ENCODE measurements at regions not wholly inside any gene's neighbourhood (a gene's known extent, or its start where the extent isn't known, plus 50 kb on each side); places are given as distances from the start of the nearest gene placed in this dataset.

DNA sequence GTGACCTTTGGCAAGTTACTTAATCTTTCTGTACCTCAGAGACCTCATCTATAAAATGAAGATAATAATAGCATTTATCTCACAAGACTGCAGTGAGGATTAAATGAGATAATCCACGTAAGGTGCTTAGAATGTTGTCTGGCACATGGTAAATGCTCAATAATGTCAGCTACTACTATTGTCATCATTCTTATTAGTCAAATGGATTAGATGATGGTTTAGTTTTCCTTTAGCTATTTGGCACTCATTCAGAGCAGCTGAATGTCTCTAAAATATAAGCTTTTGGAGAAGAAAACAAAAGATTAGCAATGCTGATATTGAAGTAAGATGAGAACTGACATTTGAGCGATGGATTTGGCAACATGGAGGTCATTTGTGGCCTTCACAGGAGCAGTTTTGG lies 125.1 kb downstream of the AQP4 start:
- no peak overlapping the region for H3K9ac ChIP-seq (ENCODE audit: low read depth, low read length)
- no peaks in the 10 kb centered on the region for H3K27me3 ChIP-seq (ENCODE audit: control insufficient read depth, insufficient read depth, low read length)
- no peak overlapping the region for H3K4me3 ChIP-seq (ENCODE audit: low read depth, low read length)
- H3K9me3 ChIP-seq (ENCODE audit: control insufficient read depth, insufficient read depth, low read length), result no peaks in the 10 kb centered on the region
- peaks cover under 1% of the 10 kb centered on the region for H3K4me1 ChIP-seq (ENCODE audit: control insufficient read depth, insufficient read depth, low read length)
- H3K36me3 ChIP-seq (ENCODE audit: control insufficient read depth, insufficient read depth, low read length), result no peaks in the 10 kb centered on the region

DNA sequence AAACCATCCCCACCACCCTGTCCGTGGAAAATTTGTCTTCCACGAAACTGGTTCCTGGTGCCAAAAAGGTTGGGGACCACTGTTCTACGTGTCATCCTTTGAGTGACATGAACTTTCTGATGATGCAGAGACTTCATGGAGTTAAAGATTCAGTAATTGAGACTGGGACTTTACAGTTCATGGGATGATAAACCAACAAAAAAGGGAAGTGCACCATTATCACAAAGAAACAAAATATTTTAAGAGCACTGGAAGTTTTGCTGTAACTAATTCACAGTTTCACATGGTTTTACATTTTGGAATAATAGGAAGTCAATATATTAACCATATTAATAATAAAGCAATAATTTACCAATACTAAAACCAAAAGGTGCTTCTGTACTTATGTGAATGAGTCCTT lies 126.8 kb downstream of the AQP4 start:
- H3K9me3 ChIP-seq (ENCODE audit: control insufficient read depth, insufficient read depth, low read length), result no peaks in the 10 kb centered on the region
- no peaks in the 10 kb centered on the region for H3K27me3 ChIP-seq (ENCODE audit: control insufficient read depth, insufficient read depth, low read length)
- H3K36me3 ChIP-seq (ENCODE audit: control insufficient read depth, insufficient read depth, low read length), result no peaks in the 10 kb centered on the region
- H3K4me1 ChIP-seq (ENCODE audit: control insufficient read depth, insufficient read depth, low read length), result no peaks in the 10 kb centered on the region
- no peak overlapping the region for H3K9ac ChIP-seq (ENCODE audit: low read depth, low read length)
- no peak overlapping the region for H3K4me3 ChIP-seq (ENCODE audit: low read depth, low read length)

- Histone ChIP-seq H3K9me3 (ENCODE audit: control insufficient read depth, insufficient read depth, low read length) (no peaks in the 10 kb centered on the region), H3K9ac (ENCODE audit: low read depth, low read length) (no peak overlapping the region), H3K4me1 (ENCODE audit: control insufficient read depth, insufficient read depth, low read length) (no peaks in the 10 kb centered on the region), H3K4me3 (ENCODE audit: low read depth, low read length) (no peak overlapping the region), H3K36me3 (ENCODE audit: control insufficient read depth, insufficient read depth, low read length) (no peaks in the 10 kb centered on the region), H3K27me3 (ENCODE audit: control insufficient read depth, insufficient read depth, low read length) (no peaks in the 10 kb centered on the region)
Measured at GRCh38 chr18:26736301-26736700, 129.2 kb downstream of the AQP4 start.

DNA sequence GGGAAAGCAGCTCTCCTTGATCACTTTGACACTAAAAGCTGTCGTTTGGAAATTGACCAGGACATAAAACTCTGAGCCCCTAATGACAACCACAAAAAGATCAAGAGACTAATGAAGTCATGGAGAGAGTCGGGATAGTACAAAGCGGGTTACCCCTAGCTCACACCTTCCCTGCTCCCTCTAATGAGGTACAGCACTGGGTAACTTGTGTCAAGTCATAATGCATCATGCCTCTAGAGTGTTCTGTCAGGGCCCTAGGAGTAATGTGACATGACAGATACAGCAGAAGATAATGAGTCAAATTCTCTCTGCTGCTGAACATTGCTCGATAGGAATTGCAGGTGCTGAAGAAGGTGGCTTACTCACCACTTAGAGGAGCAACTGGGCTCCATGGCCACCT lies 130.7 kb downstream of the AQP4 start:
- no peaks in the 10 kb centered on the region for H3K36me3 ChIP-seq (ENCODE audit: control insufficient read depth, insufficient read depth, low read length)
- H3K4me1 ChIP-seq (ENCODE audit: control insufficient read depth, insufficient read depth, low read length), result no peaks in the 10 kb centered on the region
- no peaks in the 10 kb centered on the region for H3K9me3 ChIP-seq (ENCODE audit: control insufficient read depth, insufficient read depth, low read length)
- H3K9ac ChIP-seq (ENCODE audit: low read depth, low read length), result no peak overlapping the region
- no peak overlapping the region for H3K4me3 ChIP-seq (ENCODE audit: low read depth, low read length)
- H3K27me3 ChIP-seq (ENCODE audit: control insufficient read depth, insufficient read depth, low read length), result no peaks in the 10 kb centered on the region

- Histone ChIP-seq H3K9me3 (ENCODE audit: control insufficient read depth, insufficient read depth, low read length) (no peaks in the 10 kb centered on the region), H3K27me3 (ENCODE audit: control insufficient read depth, insufficient read depth, low read length) (no peaks in the 10 kb centered on the region), H3K36me3 (ENCODE audit: control insufficient read depth, insufficient read depth, low read length) (no peaks in the 10 kb centered on the region), H3K4me3 (ENCODE audit: low read depth, low read length) (no peak overlapping the region), H3K4me1 (ENCODE audit: control insufficient read depth, insufficient read depth, low read length) (no peaks in the 10 kb centered on the region), H3K9ac (ENCODE audit: low read depth, low read length) (no peak overlapping the region)
Measured at GRCh38 chr18:26729449-26729848, 136.1 kb downstream of the AQP4 start.

GRCh38 chr18:26729008-26729407 lies 136.5 kb downstream of the AQP4 start:
- no peaks in the 10 kb centered on the region for H3K9me3 ChIP-seq (ENCODE audit: control insufficient read depth, insufficient read depth, low read length)
- H3K27me3 ChIP-seq (ENCODE audit: control insufficient read depth, insufficient read depth, low read length), result no peaks in the 10 kb centered on the region
- H3K36me3 ChIP-seq (ENCODE audit: control insufficient read depth, insufficient read depth, low read length), result no peaks in the 10 kb centered on the region
- no peaks in the 10 kb centered on the region for H3K4me1 ChIP-seq (ENCODE audit: control insufficient read depth, insufficient read depth, low read length)
- H3K4me3 ChIP-seq (ENCODE audit: low read depth, low read length), result no peak overlapping the region
- no peak overlapping the region for H3K9ac ChIP-seq (ENCODE audit: low read depth, low read length)

- Histone ChIP-seq H3K36me3 (ENCODE audit: control insufficient read depth, insufficient read depth, low read length) (no peaks in the 10 kb centered on the region), H3K4me1 (ENCODE audit: control insufficient read depth, insufficient read depth, low read length) (no peaks in the 10 kb centered on the region), H3K27me3 (ENCODE audit: control insufficient read depth, insufficient read depth, low read length) (no peaks in the 10 kb centered on the region), H3K4me3 (ENCODE audit: low read depth, low read length) (no peak overlapping the region), H3K9me3 (ENCODE audit: control insufficient read depth, insufficient read depth, low read length) (no peaks in the 10 kb centered on the region), H3K9ac (ENCODE audit: low read depth, low read length) (no peak overlapping the region)
Measured at GRCh38 chr18:26723981-26724380, 141.5 kb downstream of the AQP4 start.

- H3K9ac ChIP-seq (ENCODE audit: low read depth, low read length), result no peak overlapping the region
- no peaks in the 10 kb centered on the region for H3K36me3 ChIP-seq (ENCODE audit: control insufficient read depth, insufficient read depth, low read length)
- no peaks in the 10 kb centered on the region for H3K27me3 ChIP-seq (ENCODE audit: control insufficient read depth, insufficient read depth, low read length)
- H3K4me3 ChIP-seq (ENCODE audit: low read depth, low read length), result no peak overlapping the region
- H3K9me3 ChIP-seq (ENCODE audit: control insufficient read depth, insufficient read depth, low read length), result no peaks in the 10 kb centered on the region
- no peaks in the 10 kb centered on the region for H3K4me1 ChIP-seq (ENCODE audit: control insufficient read depth, insufficient read depth, low read length)
Measured at GRCh38 chr18:26722565-26722931, 143.0 kb downstream of the AQP4 start.

DNA sequence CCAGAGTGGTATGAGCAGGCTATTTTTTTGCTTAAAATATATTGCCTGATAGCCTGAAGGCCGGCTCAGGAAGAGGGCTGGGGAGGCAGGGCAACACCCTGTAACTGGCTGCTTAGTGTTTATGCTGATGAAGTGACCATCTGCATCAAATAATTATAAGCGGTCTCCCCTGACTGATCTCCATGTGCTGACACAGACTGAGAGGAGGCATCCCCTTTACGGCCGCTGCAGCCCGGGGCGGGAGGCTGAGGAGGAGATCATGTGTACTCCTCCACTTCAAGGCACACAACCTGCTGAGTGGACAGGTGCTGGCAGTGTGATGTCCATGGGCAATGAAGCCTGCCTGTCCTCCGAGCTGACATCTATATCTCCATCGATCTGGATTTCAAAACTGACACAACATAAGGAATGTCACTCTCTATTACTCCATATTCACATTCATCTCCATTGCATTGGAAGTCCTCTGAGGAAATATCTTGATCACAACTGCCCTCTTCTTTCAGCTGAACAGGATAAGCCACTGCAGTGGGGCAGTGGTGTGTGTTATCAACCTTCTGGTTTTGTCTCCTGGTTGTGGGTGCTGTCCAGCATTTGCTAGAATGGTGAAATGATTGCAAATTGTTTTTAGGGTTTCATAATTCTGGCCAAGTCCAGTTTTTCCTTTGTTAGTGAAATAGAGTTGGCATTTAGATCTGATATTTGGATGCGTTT lies 143.5 kb downstream of the AQP4 start:
- Histone ChIP-seq H3K9ac (ENCODE audit: low read depth, low read length) (no peak overlapping the region), H3K27me3 (ENCODE audit: control insufficient read depth, insufficient read depth, low read length) (no peaks in the 10 kb centered on the region), H3K9me3 (ENCODE audit: control insufficient read depth, insufficient read depth, low read length) (no peaks in the 10 kb centered on the region), H3K4me3 (ENCODE audit: low read depth, low read length) (no peak overlapping the region), H3K36me3 (ENCODE audit: control insufficient read depth, insufficient read depth, low read length) (no peaks in the 10 kb centered on the region), H3K4me1 (ENCODE audit: control insufficient read depth, insufficient read depth, low read length) (no peaks in the 10 kb centered on the region)

GRCh38 chr18:26719896-26720295 lies 145.6 kb downstream of the AQP4 start:
- Histone ChIP-seq H3K4me1 (ENCODE audit: control insufficient read depth, insufficient read depth, low read length) (no peaks in the 10 kb centered on the region), H3K9me3 (ENCODE audit: control insufficient read depth, insufficient read depth, low read length) (no peaks in the 10 kb centered on the region), H3K36me3 (ENCODE audit: control insufficient read depth, insufficient read depth, low read length) (no peaks in the 10 kb centered on the region), H3K4me3 (ENCODE audit: low read depth, low read length) (no peak overlapping the region), H3K9ac (ENCODE audit: low read depth, low read length) (no peak overlapping the region), H3K27me3 (ENCODE audit: control insufficient read depth, insufficient read depth, low read length) (no peaks in the 10 kb centered on the region)

GRCh38 chr18:26717123-26717719 lies 148.3 kb downstream of the AQP4 start:
- no peaks in the 10 kb centered on the region for H3K4me1 ChIP-seq (ENCODE audit: control insufficient read depth, insufficient read depth, low read length)
- H3K4me3 ChIP-seq (ENCODE audit: low read depth, low read length), result no peak overlapping the region
- no peaks in the 10 kb centered on the region for H3K36me3 ChIP-seq (ENCODE audit: control insufficient read depth, insufficient read depth, low read length)
- H3K27me3 ChIP-seq (ENCODE audit: control insufficient read depth, insufficient read depth, low read length), result peaks cover 2% of the 10 kb centered on the region
- H3K9ac ChIP-seq (ENCODE audit: low read depth, low read length), result no peak overlapping the region
- H3K9me3 ChIP-seq (ENCODE audit: control insufficient read depth, insufficient read depth, low read length), result no peaks in the 10 kb centered on the region

DNA sequence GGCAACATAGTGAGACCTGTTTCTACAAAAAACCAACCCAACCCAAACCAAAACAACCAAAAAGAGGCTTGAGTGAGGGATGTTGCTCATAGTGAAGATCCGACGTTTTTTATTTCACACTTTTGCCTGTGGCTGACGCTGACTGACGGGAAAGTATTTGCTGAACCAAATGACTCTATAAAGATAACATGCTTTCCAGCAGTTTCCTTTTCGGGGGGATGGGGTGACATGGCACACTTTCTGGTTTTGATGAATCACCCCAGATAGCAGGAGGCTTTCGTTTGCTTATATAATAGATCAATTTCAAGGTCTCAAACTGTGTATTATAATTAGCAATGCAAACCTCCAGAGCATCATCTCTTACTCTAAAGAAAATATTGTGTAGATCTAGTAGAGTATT lies 150.8 kb downstream of the AQP4 start:
- H3K9me3 ChIP-seq (ENCODE audit: control insufficient read depth, insufficient read depth, low read length), result no peaks in the 10 kb centered on the region
- H3K4me3 ChIP-seq (ENCODE audit: low read depth, low read length), result no peak overlapping the region
- H3K4me1 ChIP-seq (ENCODE audit: control insufficient read depth, insufficient read depth, low read length), result peaks cover 12% of the 10 kb centered on the region
- no peaks in the 10 kb centered on the region for H3K36me3 ChIP-seq (ENCODE audit: control insufficient read depth, insufficient read depth, low read length)
- no peak overlapping the region for H3K9ac ChIP-seq (ENCODE audit: low read depth, low read length)
- H3K27me3 ChIP-seq (ENCODE audit: control insufficient read depth, insufficient read depth, low read length), result peaks cover 2% of the 10 kb centered on the region
